ENCODE measurements at regions not wholly inside any gene's neighbourhood (a gene's known extent, or its start where the extent isn't known, plus 50 kb on each side); places are given as distances from the start of the nearest gene placed in this dataset.

GRCh38 chr7:45986355-45987298, 65.6 kb upstream of the IGFBP3 start:
- no peak for DNase-seq

DNA sequence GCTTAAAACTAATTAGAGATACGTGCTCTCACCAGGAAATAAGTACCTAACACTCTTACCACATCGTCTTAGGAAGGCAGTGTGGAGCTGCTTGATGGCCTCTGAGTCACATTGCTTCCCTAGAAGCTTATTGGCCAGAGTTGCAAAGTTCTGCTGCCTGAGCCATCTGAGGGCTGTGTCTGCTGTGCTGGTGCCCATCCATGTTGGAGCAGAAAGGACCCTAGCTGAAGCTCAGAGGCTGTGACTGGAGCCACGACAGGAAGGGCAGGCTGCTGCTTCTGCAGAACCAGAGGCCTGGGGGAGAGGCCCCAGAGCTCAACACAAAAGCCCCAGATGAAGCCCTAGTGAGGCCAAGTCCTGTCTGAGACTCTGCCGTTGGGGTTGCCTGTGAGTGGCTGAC, 64.8 kb upstream of the IGFBP3 start:
- DNase-seq, result no peak

DNA sequence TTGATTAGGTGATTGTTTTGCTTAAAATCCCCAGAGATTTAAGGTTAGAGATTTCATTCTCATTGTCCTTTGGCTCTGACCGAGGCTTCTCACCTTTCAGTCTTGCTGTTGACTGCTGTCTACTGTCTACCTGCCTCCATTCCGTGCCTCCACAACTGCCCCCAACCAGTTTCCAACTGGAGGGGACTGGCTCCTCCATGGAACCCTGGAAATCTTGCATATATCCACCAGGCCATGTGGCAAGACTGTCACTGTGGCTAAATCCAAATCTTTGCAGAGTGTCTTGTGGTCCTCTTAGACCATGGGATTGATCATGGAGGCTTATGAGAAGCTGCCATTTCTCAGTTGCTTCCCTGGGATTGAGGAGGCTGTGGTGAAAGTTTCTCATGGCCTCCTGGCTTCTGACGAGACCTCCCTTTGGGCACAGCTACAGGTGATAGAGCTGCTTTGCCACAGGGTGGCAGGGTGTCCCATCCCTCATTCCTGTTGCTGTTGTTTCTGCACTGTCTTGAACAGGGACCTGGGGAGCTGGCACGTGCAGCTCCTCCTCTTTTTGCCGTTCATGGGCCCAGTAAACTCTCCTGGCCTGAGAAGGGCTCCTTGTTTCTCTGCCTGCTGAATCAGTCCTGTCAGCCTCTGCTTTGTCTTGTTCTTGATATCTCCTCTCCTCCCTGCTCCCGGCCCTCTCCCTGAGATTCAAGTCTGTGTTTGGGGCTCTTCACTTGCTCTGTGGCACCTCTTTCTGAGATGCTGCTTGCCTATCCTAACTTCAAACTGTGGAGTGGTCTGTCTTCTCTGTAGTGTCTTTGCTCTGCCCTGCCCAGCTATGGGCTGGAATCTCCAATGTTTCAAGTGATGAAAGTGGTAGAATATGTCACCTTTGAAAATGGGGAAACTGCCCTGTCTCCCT, 63.6 kb upstream of the IGFBP3 start:
- DNase-seq, result no peak

DNA sequence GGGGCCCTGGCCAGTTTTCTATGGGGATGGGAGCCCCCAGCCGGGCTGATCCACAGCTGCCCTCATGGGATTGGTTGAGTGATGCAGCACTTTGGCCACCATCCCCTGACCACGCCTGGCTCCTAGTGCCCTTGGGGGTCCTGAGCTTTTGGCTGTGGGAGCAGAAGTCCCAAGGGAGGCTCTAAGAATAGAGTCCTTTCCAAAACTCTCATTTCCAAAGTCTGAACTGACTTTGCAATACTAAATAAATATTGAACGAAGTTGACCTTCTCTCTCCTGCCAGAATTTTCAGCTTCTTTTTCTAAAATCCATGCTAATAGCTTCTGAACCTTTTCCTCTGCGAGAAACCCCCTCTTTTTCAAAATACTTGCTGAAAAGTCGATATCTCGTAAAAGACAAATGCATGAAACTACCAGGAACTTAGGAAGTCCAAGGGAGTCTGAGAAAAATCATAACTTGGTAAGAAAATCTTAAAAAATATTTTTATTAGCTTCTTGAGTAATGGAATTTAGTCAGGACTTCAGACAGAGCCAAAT, 62.7 kb upstream of the IGFBP3 start:
- DNase-seq, result no peak

DNA sequence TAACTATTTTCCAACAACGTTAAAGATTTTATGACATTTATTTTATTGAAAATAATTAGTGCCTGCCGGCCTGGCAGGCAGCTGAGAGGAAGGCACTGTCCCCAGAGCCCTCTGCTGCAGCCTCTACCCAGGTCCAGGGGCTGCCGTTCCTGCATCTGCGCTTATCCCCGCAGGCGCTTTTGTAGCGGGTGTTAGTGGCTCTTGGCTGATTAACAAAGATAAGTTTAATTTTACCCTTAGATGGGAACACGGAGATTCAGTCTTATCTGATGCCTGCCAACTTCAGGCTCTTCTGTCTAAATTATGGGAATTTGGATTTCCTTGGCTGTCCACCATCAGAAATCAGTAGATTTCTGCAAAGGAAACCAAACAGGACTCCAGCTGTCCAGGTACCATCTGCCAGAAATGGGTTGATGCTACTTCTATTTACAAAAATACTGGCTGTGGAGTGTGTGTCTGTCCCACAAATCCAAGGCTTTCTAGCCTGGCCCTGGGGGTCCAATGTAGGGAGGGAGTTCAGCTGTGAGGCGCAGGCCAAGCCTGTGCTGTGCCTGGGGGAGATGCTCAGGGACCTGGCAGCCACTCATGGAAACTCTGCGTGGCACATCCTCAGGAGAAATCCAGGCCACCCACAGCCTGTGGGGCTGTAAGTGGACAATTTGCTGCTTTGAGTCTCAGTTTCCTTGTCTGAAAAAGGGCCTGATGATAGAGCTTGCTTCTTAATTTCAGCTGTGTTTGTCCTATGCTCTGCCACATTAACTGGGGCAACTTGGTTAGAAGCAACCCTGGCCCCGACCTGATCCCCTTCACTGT, 62.0 kb upstream of the IGFBP3 start:
- no peak for DNase-seq

GRCh38 chr7:45982132-45982531, 61.1 kb upstream of the IGFBP3 start:
- DNase-seq, result no peak

- DNase-seq, result no peak
Observed at GRCh38 chr7:45980973-45981372, 59.9 kb upstream of the IGFBP3 start.

DNA sequence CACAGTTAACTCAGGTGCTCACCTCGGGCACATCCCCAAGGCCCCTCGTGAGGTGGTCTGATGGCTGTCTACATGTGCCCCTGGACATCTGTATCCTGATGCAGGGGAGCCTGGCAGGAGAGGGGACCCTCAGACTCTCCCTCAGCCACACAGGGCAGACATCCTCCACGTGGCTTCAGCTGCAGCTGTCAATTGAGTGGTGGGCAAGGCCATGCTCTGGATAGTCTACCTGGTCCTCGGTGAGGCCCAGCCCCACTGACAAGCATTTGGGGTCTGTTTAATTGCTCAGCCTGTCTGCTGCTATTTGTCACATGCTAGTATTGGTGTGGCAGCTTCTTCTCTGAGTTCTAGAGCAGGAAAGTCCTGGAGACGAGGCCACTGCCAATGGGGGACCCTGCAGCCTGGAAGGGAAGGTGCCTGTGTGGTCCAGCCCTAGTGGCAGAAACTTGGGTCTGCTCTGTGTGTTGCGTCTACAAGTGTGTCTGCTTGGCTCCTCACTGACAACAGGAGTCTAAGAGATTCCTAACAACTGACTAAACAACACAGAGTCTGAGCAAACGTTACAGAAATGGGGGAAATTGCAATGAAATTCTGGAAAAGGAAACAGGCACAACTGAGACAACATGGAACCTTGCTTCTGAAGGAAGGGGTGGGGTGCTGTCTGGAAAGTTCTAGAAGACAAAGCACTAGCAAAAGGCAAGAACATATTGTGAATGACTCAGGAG, 59.3 kb upstream of the IGFBP3 start:
- DNase-seq, result no peak

DNA sequence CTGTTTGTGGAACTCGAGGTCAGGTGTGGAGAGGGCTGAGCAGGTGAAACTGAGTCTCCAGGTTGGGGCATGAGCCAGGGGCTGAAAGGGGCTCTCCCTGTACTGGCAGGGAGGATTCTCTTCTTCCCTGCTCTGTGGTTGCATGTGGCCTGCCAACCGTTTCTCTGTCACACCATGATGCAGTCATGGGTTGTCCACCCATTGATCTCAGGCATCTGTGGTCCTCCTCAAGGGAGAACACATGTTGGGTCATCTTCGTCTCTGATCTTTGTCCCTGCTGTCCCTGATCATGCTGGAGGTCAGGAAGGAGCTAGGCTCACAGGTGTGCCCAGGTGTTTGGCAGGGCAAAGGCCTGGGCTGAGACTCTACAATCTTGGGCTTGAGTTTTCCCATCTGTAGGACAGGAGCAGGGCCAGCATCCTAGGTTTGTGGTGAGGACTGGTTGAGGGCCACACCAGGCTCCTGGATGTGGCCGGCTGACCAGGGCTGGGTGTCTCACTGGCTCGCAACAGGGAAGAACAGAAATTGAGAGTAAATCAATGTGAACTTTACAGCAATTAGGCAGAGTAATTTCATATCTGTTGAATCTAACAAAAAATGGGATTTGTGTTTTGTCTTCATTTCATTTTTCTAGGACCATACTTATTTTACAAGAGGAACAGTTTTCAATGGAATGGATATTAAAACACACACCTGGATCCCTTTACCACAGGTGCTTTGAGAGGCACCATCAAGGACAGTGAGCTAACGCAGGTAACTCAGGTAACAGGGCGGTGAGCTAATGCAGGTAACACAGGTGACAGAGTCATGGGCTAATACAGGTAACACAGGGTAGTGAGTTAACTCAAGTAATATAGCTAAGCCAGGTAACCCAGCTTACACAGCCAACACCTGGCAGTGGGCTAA, 58.5 kb upstream of the IGFBP3 start:
- no peak for DNase-seq

- no peak for DNase-seq
Observed at GRCh38 chr7:45978731-45979211, 57.7 kb upstream of the IGFBP3 start.

DNA sequence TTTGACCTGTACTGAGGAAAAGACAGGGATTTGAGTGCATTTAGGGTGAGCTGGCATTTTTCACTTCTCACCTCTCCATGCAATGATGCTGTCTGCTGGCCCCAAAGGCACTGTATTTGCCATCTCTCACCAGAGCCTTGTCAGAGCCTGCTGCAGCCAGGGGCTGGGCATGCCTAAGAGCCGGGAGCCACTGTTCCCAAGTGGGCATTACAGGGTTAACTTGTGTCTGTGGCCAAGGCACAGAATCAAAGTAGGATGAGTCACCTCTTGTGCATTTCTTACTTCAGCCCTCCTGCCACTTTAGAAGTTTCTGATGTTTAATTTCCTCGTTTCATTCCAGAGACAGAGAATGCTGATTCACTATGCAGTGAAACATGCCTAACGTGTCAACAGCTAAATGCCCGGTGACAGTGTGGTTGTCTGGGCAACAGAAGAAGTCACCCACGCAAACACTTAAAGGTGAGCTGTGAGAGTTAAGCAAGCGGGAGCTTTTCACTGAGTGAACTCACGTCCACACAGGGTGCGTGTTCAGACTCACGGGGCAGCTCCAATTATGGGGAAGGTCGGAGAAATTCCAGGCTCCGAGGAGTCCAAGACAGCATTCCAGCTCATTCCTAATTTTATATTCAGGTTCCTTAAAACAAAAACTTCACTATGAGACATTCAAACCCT, 57.1 kb upstream of the IGFBP3 start:
- DNase-seq, result peak; percentile 44

DNA sequence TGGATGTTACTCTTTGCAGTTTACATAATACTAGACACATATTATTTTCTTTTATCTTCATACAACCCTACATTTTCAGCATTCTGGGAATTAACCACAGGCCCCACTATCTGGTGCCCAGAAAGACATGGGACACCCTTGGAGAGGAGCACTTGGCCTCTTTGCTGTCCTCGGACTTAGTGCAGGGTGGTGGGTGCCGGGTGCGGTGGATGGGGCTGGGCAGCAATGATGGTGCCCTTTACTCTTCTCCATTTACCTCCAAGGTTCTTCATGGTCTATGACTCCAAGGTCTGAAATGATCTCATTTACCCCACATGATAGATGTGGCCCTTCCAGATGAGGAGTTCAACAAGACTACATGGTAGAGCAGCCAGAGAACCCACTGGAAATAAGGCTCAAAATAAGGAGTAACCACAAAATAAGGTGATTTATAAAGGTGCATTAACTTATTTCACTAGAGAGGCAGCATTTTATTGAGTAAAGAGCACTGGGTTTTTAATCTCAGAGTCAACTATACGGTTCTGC, 56.2 kb upstream of the IGFBP3 start:
- no peak for DNase-seq

- DNase-seq, result no peak
Observed at GRCh38 chr7:45976485-45976856, 55.4 kb upstream of the IGFBP3 start.

DNA sequence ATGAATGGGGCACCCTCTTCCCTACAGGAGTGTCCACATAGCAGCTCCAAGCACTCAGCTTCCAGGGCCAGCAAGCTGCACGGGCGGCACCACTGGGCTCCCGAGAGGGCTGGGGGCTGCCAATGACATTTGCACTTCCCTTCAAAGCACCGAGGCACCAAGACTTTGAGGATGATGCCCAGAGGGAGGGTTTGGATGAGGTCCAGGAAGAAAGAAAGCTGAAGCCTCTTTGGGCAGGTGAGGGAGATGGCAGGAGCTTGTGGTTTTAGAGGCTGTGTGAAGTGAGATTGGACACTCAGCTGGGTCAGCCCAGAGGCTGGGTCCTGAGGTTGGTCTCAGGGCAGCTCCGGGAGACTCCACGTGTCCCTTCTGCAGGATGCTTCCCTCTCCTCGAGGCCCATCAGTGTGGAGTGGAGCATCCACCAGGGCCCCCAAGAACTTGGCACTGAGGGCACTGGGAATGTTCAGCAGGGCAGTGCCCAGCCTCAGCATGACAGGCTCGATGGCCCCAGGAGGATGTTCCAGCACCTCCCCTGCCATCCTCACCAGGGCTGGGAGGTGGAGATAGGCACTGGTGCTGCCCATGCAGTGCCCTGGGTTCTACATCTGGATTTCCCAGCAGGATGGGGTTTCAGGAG, 54.9 kb upstream of the IGFBP3 start:
- no peak for DNase-seq

DNA sequence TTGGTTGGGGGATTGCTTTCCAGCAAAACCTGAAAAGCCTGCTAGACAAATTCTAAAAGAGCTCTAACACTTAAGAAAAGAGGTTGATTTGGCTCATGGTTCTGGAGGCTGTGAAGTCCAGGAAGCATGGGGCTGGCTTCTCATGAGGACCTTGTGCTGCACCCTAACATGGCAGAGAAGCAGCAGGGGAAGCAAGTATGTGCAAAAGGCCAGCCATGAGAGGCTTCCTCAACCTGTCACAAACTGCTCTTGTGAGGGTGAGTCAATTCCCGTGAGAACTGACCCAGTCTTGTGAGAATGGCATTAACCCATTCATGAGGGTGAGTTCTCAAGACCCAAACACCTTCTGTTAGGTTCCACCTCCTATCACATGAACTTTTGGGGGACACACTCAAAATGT, 54.3 kb upstream of the IGFBP3 start:
- no peak for DNase-seq

- DNase-seq, result no peak
Observed at GRCh38 chr7:45974540-45975360, 53.7 kb upstream of the IGFBP3 start.

- peak; percentile 38 for DNase-seq
Observed at GRCh38 chr7:45973725-45974532, 52.9 kb upstream of the IGFBP3 start.
